GM19351 (cell line): ENCODE measurements at regions not wholly inside any gene's neighbourhood (a gene's known extent, or its start where the extent isn't known, plus 50 kb on each side); places are given as distances from the start of the nearest gene placed in this dataset.

Source experiments
- ATAC-seq: cut with Tn5 transposase; IDR thresholded peaks from one replicate; pipeline ENCODE4 v1.9.1; 2021; ENCODE audit warnings: mild to moderate bottlenecking, moderate library complexity; ENCODE audit not compliant: unreplicated experiment

DNA sequence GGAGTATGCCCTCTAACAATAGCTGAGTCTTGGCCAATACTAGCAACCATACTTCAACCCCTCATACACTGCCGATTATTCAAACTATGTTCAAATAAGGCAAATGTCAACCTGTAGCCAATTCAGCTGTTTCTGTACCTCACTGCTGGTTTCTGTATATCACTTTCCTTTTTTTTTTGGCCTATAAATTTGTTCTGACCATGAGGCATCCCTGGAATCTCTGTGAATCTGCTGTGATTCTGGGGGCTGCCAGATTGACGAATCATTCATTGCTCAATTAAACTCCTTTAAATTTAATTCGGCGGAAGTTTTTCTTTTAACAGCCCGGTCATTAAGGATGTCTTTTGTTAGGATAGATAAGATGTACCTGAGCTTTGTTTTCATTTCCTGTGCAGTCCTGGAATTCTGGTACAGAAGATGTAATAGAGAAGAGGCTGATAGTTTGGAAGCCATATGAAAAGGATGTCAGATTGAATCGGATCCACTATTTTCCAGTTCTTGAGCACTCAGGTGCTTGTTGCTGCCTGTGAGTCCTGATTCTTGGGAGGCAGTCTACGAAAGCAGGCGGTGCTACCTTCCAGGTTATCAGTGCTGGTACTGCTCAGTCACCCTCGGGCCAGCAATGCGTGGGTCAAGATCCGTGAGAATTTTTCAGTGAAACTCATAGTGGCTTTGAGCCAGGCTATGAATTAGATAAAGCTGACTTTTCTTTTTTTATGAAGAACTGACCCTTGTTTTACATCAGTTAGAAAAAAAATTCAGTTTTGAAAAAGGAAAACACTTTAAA, 106.2 kb upstream of the TUT7 start:
- ATAC-seq, result no peak

DNA sequence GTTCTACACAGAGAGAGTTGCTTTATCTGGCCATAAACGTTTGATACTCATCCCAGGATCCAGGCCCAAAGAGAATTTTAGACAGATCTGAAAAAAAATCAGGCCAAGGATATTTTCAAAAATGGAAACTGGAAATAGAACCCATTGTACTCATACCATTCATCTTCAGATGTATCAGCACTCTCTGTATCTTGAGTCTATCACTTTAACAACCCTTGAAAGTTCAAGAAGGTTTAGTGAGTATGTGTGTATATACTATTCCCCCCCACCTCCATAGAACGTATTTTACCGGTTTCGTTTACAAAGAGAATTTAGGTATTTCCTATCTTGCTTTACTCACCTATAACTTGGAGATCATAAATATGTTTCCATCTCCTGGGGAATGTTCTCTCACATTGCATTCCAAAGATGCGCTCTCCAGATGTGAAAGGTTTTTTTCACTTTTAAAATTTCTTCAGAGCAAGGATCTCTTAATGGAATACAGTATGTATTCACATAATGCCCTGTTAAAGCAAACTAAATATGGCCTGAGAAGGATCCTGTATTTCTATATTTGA, 105.5 kb upstream of the TUT7 start:
- ATAC-seq, result no peak

DNA sequence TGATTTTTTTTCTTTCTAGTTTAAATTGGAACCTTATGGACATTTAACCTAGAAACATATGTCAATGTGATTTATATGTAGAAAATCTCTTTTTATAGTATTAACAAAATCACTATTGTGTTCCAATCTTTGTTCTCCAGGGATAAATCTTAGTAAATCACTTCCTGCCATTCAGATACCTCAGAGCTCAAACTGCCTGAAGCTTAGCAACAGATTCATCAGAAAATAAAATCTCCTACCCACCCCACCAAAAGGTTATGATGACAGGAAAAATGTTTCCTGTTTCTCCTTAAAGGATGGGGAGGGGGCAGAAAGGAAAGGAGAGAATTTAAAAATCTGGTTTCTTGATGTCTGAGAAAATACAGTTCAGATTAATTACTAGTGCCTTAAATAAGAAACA, 105.0 kb upstream of the TUT7 start:
- ATAC-seq, result no peak

DNA sequence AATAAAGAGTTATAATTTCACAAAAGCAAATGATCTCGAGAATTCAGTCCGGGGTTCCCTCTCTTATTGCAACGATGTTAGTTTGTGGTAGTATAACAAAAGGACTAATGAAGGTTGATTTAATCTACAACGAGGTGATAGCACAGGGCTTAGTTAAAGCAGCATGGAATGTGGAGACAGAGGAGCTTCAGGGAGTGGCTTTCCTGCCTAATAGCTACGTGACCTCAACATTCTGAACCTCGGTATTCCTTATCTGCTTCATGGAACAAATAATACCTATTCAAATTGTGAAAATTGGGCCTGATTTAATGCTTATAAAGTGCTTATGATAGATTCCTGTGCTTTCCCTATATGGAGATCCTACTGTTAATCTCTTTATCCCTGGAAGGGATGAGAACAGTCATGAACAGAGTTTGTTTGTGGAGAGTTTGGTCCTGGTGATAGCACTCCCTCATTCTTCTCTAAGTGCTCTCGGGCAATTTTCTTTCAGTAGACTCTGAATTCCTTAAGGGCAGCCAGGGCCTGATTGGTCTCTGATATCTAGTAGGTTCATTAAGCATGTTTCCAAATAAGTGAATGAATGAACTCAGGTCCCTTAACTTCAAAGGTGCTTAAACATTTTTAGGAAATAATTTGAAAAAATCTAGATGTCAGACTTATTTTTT, 104.1 kb upstream of the TUT7 start:
- ATAC-seq, result no peak

DNA sequence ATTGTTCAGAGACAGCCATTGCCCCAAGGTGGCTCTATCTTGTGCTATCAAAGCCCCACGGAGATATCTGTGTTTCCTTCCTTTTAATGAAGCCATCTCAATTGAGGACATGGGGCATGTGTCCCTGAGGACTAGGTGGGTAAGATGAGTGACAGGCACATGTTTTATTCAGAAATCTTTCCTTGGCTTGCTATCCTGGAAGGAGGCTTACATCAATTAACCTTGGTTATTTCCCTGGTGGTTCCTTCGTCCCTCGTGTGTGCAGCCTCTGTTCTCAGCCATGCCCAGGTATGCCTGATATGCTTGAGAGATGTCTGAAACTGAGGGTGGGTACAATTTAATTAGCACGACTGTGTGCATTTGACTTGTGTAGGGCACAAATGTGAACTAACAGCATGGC, 102.2 kb upstream of the TUT7 start:
- no peak for ATAC-seq

DNA sequence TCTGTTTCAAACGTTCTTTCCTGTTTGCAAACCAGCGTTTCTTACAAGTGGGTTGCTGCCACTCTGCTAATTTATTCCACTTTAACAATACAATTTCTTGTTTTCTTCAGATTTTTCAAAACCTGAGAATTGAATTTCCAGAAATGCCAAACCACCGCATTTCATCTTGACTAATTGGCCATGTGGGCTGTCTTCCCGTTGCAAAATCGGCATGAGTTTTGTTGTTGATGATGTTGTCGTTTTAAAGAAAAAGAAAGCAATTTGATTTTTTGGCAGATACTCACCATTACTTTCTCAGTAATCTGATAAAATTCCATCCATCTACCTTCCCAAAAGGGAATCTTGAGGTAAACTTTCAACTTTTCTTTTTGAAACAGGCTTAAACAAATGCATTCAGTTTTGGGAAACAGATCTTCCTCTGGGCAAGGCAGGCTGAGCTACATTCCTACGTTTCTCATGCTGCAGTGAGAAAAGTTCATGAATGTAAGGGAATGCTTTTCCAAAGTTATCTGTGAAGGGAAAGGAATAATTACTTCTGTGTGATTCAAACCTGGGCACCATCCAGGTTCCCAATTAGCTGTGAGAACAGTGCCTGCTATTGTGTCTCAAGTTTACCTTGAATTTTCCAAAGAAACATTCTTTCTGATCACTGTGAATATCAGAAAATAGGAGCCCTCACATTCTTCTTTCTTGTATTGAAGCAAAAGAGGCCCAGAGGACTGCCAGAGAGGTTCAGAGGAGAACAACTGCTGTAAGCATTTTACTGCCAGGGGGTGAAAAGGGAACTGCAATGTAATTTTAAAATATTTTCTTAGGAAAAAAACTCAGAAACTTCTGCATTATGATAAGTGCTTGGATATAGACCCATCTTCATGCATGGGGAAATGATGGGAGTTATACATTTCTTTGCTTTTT, 100.7 kb upstream of the TUT7 start:
- ATAC-seq, result no peak

DNA sequence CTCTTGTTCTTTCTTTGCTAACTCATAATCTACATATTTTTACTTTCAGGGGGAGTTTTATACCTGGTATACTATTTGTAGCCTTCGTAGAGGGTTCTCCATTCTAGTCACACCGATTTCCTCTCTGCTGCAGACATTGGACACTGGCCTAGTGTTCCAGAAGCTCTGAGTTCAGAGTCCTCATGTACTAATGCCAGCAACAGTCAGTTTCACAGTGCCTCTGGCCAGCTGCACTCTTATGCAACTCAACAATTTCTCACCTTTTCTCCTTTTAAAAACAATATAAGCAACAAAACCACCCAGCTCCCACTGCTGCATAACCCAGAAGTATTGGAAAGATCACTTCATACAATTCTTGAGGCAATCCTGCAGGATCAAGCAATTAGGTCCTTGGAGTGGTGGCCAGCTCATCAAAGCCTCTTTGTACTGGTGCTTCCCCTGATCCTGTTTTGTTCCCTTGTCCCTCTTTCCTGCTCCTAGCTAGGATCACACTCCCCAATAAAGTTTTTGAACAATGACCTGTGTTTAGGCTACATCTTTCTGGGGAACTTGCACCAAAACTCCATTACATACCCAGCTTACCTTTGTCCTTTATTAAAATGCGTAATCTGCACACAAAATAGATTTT, 98.1 kb upstream of the TUT7 start:
- ATAC-seq, result no peak

DNA sequence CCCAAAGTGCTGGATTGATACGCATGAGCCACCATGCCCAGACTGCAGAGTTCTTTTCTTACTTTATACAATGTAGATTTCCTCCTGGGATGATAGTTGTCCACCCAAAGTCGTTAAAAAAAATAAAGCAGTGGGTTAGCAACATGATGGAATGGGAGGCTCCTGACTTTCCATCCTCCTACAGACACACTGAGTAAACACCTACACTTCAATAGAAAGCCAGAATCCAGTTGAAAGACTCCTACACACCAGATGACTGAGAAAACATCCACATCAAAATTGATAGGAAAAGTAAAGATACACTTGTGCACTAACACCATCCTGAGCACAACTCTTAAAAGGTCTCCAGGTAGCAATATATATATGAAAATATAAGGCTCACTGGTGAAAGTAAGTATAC, 95.0 kb upstream of the TUT7 start:
- ATAC-seq, result no peak

DNA sequence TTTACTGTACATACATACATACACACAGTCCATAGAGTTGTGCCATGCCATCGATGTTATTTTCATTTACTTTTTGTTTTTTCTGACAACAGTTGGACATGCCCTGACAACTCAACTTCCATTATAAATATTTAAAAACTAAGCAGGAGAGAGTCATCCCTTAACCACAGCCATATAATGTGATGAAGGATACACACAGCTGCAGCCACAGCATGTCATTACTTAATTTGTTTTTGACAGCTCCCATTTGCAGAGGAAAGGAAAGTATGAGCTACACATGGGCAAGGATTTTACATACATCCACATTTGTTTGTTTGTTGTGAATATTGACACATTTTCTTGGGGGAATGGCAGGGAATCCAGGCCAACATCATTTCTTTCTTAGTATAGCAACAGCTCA, 91.5 kb upstream of the TUT7 start:
- no peak for ATAC-seq

DNA sequence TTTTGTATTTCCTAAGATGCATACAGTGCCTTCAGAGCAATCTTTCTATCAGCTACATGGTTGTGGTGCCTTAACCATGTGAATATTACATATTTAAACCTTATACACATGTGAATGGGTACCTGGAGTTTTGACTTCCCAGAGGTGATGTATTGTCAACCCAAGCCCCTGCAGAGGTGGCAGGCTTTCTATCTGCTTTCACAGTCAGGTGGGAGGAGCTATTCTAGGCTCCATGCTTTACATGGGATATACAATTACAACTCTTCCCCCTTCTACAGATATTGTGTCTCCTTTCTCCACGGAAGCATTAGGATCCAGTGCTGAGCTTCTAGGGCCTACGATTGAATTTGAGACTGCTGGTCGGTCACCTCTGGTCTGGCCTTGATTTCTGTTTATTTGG, 89.8 kb upstream of the TUT7 start:
- ATAC-seq, result no peak

DNA sequence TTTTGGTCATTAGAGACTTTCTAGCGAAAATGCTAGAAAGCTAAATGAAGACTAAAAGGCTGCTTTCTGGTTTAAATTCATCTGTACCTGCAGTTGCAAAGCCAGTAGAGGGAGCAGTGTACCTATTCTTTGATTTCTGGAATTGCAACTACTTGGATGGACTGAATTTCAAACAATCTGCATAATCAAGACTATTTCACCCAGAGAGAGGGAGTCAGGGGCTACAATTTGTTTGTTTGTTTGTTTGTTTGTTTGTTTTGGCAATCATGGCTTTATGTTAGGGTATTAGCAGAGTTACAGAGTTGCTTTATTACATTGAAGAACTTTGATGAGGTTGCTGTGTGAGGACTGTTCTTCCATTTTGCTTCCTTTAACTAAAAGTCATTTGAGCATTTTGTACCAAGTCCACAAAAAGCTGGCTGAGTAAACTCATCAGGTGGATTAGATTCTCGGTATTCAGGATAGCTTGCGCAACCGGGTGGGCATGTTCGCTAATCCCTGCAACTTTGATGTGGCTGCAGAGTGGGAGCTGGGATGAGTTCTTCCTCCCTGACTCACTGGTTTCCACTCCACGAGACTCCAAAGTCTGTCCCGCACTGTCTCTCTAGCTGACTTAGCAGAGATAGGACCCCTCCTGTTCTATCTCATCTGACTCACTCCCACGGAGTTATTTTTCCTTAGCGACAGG, 80.0 kb upstream of the TUT7 start:
- peak; percentile 57 for ATAC-seq

DNA sequence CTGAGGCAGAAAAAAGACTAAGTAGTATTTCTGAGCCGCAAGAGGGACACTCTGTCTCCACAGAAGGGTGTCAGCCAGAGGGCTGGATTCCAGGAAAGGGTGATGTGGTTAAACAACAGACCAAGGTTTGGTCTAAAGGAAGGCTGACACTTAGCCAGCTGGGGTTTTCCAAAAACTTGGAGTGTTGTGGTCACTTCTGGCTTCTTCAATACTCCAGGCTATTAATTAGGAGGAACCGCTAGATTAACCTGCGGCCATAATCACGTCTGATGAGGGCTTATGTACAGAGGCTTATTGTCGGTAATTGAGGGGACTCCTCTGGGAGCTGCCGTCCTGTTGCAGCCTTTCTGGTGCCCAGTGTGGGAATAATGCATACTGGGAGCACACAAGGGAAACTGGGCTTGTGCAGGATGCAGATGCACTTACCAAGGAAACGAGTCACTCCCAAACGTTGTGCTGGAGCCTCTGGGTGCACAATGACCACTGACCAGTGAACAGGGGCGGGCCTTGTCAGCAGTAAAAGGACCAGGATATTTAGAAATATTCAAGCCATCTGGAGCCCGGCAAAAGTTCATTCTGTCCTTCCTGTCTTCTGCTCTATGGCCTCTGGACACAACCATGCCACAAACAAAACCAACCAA, 70.2 kb upstream of the TUT7 start:
- no peak for ATAC-seq

DNA sequence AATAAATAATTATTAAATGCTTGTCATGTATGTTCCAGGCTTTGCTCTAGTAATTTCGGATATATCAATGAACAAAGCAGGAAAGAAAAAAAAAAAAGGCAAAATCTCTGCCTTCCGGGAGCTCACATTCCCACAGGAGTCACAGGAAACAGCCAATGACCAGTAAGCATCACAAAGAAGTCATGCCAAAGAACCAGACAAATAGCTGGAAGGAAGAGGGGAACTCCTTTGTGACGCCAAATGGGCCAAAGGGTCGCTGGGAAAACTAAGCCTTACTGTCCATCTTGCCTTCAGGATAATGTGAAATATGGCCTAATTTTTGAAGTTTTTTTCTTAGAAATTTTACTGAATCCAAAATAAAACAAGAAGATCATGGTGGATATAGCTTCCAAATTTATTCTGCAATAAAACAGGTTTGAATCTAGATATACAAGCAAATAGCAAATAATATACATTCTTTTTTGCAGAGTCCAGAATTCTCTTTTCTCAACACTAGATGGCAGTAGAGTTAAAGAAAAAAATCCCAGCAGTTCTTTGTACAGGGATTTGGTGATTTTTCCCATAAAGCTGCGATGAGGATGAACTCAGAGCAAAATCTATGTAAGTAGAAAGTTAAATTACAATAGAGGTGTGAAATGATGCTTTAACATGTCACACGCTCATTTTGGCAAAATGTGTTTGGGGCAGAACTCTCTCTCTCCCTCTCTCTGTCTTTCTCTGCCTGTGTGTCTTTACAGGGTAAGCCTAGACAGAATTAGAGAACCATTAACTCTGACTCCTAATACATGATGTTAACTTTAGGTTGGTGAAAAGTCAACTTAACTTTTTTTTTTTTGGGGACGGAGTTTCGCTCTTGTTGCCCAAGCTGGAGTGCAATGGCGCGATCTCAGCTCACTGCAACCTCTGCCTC, 60.0 kb upstream of the TUT7 start:
- ATAC-seq, result no peak

DNA sequence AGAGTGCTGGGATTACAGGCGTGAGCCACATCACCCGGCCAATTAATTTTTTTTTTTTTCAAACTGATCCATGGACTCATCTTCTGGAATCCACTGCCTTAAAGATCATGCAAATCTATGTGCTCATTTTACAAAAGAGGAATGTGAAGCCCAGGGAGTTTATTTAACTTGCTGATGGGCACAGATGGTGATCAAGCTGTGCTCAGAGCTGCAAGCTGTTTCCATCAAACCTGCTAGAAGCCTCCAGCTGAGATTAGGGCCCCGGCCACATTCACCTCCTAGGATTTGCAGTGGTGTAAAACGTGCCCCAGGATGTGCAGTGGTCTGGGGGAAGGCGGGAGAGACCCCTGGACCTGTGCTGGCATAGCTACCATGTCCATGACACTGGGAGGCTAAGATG, 56.1 kb upstream of the TUT7 start:
- ATAC-seq, result no peak

DNA sequence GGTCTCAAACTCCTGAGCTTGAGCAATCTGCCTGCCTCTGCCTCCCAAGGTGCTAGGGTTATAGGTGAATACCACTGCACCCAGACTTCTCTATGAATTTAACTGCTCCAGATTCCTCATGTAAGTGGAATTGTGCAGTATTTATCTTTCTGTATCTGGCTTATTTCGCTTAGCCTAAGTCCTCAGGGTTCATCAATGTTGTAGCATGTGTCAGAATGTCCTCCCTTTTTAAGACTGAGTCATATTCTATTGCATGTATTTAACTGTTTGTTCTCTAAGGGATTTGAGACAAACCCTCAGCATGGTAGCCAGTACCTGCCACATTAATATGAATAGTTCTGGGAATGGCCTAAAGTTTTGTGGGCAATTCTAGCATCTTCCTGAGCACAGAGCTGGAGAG, 53.9 kb upstream of the TUT7 start:
- ATAC-seq, result no peak

DNA sequence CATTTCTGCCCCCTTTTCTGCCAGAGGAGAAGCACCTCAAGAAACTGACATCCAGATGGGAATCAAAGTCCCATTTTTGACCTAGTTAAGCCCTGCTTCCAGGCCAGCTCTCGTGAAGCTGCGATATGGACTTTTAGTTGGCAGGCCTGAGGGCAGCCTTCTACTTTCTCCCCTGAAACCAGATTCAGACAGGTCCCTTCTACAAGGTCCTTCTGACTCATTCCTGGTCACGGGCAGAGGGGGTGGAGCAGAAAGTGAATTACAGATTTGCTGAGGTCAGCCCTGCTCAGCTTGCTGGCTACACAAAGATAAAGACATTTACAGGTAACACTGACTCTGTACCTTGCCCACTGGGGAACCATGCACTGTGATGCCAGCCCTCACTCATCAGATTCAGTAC, 52.8 kb upstream of the TUT7 start:
- no peak for ATAC-seq

DNA sequence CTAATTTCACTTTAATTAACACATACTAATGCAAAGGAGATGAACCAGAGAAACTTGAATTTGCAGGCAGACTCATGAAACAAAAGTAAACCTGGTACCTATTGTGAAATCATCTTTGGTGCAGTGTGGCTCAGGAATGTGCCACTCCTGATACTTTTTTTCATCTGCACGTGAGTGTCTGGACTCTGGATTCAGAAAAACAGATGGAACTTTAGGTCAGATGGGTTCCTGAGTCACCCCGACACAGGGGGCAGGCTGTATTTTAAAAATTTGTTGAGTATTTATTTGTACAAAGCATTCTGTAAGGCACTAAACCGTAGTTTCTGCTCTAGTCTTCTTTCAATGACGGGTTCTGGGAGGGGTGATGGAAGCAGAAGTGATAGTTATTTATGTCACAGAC, 52.2 kb upstream of the TUT7 start:
- no peak for ATAC-seq

DNA sequence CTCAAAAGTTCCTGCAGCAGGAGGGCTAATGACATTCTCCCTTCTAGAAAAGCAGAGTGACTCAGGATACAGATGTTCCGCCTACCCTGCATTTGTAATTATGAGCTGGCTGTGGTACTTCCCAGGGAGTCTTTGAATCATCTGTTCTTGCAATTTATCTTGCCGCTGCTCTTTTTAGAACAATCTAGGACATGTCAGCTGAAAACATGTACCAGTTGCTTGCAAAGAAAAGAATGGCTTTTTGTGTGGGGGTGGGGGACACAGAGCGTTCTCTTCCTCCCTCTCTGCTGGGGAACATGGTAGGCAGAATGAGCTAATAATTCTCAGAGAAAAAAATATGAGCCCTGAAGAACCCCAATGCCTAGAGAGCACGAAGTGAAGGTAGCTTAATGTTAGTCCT, 51.7 kb upstream of the TUT7 start:
- ATAC-seq, result no peak

DNA sequence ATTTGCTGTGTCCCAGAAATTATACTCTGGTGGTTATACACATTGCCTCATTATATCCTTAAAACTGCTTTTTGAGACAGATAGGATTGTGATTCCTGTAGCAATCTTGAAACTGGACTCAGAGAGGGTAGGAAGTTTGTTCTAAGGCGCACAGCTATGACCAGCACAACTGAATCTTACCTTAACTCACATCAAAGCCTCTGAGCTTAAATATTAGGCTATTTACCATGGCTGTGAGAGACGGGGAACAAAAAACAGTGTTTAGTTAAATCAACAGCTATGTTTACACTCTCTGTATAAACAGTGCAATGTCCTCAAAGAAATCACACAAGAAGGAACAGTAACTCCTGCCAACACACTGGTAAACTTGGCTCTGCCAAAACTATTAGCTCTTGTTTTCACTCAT, 50.9 kb upstream of the TUT7 start:
- ATAC-seq, result no peak
